Neural cell (in vitro differentiated cells): ENCODE measurements at regions not wholly inside any gene's neighbourhood (a gene's known extent, or its start where the extent isn't known, plus 50 kb on each side); places are given as distances from the start of the nearest gene placed in this dataset.

Experiments
- H2AFZ ChIP-seq: fragments of 200-600, 300-800 bp; sonication (generic), shearing (Covaris generic); 2 replicates; pipeline ENCODE4 v1.6.0; 2014; ENCODE audit warnings: low read depth, mild to moderate bottlenecking, antibody characterized with exemption, low read length, moderate library complexity
- H3F3A ChIP-seq: fragments of 200-600 bp; shearing (Covaris generic); 2 replicates; pipeline ENCODE4 v1.6.1; 2016; ENCODE audit warnings: mild to moderate bottlenecking, moderate library complexity, mixed read lengths, antibody characterized with exemption, low read length; ENCODE audit not compliant: insufficient read depth, poor library complexity, severe bottlenecking
- H3K27ac ChIP-seq: fragments of 200-600, 300-800 bp; sonication (generic), shearing (Covaris generic); 2 replicates; pipeline ENCODE4 v1.5.1; 2014; ENCODE audit warnings: mild to moderate bottlenecking, low read length, moderate library complexity
- H3K27me3 ChIP-seq: fragments of 300-800, 200-600 bp; sonication (generic), shearing (Covaris generic); 2 replicates; pipeline ENCODE4 v1.6.0; 2014; ENCODE audit warnings: mild to moderate bottlenecking, low read depth, low read length, moderate library complexity; ENCODE audit not compliant: insufficient read depth
- H3K36me3 ChIP-seq: fragments of 300-800, 200-600 bp; sonication (generic), shearing (Covaris generic); 2 replicates; pipeline ENCODE4 v1.5.1; 2014; ENCODE audit warnings: mild to moderate bottlenecking, antibody characterized with exemption, low read length, moderate library complexity; ENCODE audit not compliant: insufficient read depth
- H3K4me2 ChIP-seq: fragments of 300-800, 200-600 bp; sonication (generic), shearing (Covaris generic); 2 replicates; pipeline ENCODE4 v1.6.0; 2014; ENCODE audit warnings: mild to moderate bottlenecking, low read length
- H3K4me3 ChIP-seq: fragments of 300-800, 200-600 bp; sonication (generic), shearing (Covaris generic); 2 replicates; pipeline ENCODE4 v1.5.1; 2014; ENCODE audit warnings: mild to moderate bottlenecking, low read length, moderate library complexity
- H3K79me2 ChIP-seq: fragments of 200-600 bp; shearing (Covaris generic); replicated peaks from 2 replicates; pipeline ENCODE4 v1.6.0; 2014; ENCODE audit warnings: mild to moderate bottlenecking, low read length, moderate library complexity; ENCODE audit not compliant: insufficient read depth
- H3K9ac ChIP-seq: fragments of 300-800, 200-600 bp; sonication (generic), shearing (Covaris generic); 2 replicates; pipeline ENCODE4 v1.6.1; 2016; ENCODE audit warnings: mild to moderate bottlenecking, low read length, mixed read lengths
- H3K9me2 ChIP-seq: fragments of 200-600 bp; shearing (Covaris generic); 2 replicates; pipeline ENCODE4 v1.6.1; 2016; ENCODE audit warnings: mild to moderate bottlenecking, low read length, mixed read lengths; ENCODE audit not compliant: insufficient read depth
- H3K9me3 ChIP-seq: fragments of 200-600, 300-800 bp; sonication (generic), shearing (Covaris generic); 2 replicates; pipeline ENCODE4 v1.6.1; 2016; ENCODE audit warnings: mild to moderate bottlenecking, mixed run types, low read length, moderate library complexity, mixed read lengths
- H4K20me1 ChIP-seq: fragments of 200-600 bp; shearing (Covaris generic); 2 replicates; pipeline ENCODE4 v1.6.1; 2016; ENCODE audit warnings: mild to moderate bottlenecking, mixed run types; ENCODE audit not compliant: insufficient read depth
- CTCF ChIP-seq: fragments of 450-650 bp; IDR thresholded peaks from 2 replicates; pipeline ENCODE4 v1.5.1; 2014; ENCODE audit warnings: antibody characterized with exemption, mild to moderate bottlenecking, moderate library complexity; ENCODE audit not compliant: poor library complexity, severe bottlenecking
- EP300 ChIP-seq: fragments of 450-650 bp; conservative IDR thresholded peaks from 2 replicates; pipeline ENCODE4 v1.6.1; 2014; ENCODE audit warnings: antibody characterized with exemption, mild to moderate bottlenecking, moderate library complexity; ENCODE audit not compliant: poor library complexity, severe bottlenecking
- EZH2 ChIP-seq: fragments of 200-600, 300-800 bp; shearing (Covaris generic), sonication (generic); IDR thresholded peaks from 2 replicates; pipeline ENCODE4 v1.6.1; 2014; ENCODE audit warnings: antibody characterized with exemption, low read length, borderline replicate concordance, mild to moderate bottlenecking; ENCODE audit not compliant: insufficient read depth, poor library complexity, severe bottlenecking
- MXI1 ChIP-seq: fragments of 450-650 bp; conservative IDR thresholded peaks from 2 replicates; pipeline ENCODE4 v1.6.1; 2014; ENCODE audit warnings: antibody characterized with exemption, mild to moderate bottlenecking; ENCODE audit not compliant: poor library complexity, severe bottlenecking
- POLR2AphosphoS5 ChIP-seq: IDR thresholded peaks from 2 replicates; pipeline ENCODE4 v1.6.1; 2012
- RAD21 ChIP-seq: fragments of 450-650 bp; conservative IDR thresholded peaks from 2 replicates; pipeline ENCODE4 v1.6.1; 2014; ENCODE audit warnings: antibody characterized with exemption, mild to moderate bottlenecking, moderate library complexity
- SMC3 ChIP-seq: fragments of 450-650 bp; conservative IDR thresholded peaks from 2 replicates; pipeline ENCODE4 v1.6.1; 2014; ENCODE audit warnings: antibody characterized with exemption, mild to moderate bottlenecking, moderate library complexity; ENCODE audit not compliant: poor library complexity
- TF ChIP-seq, protein P1 (sequence below): IDR thresholded peaks from 2 replicates; pipeline ENCODE4 v1.6.1; 2012; ENCODE audit warnings: borderline replicate concordance

- H2AFZ ChIP-seq, result no peak overlapping the region
- no peak overlapping the region for H3K27ac ChIP-seq
- TF ChIP-seq, protein P1, sequence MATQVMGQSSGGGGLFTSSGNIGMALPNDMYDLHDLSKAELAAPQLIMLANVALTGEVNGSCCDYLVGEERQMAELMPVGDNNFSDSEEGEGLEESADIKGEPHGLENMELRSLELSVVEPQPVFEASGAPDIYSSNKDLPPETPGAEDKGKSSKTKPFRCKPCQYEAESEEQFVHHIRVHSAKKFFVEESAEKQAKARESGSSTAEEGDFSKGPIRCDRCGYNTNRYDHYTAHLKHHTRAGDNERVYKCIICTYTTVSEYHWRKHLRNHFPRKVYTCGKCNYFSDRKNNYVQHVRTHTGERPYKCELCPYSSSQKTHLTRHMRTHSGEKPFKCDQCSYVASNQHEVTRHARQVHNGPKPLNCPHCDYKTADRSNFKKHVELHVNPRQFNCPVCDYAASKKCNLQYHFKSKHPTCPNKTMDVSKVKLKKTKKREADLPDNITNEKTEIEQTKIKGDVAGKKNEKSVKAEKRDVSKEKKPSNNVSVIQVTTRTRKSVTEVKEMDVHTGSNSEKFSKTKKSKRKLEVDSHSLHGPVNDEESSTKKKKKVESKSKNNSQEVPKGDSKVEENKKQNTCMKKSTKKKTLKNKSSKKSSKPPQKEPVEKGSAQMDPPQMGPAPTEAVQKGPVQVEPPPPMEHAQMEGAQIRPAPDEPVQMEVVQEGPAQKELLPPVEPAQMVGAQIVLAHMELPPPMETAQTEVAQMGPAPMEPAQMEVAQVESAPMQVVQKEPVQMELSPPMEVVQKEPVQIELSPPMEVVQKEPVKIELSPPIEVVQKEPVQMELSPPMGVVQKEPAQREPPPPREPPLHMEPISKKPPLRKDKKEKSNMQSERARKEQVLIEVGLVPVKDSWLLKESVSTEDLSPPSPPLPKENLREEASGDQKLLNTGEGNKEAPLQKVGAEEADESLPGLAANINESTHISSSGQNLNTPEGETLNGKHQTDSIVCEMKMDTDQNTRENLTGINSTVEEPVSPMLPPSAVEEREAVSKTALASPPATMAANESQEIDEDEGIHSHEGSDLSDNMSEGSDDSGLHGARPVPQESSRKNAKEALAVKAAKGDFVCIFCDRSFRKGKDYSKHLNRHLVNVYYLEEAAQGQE, result no peak
- TF ChIP-seq POLR2AphosphoS5 (no peak), EP300 (no peak), MXI1 (no peak), SMC3 (no peak), RAD21 (no peak), CTCF (no peak), EZH2 (no peak)
- no peak overlapping the region for H3K9ac ChIP-seq
- no peaks in the 10 kb centered on the region for H3K27me3 ChIP-seq
- no peaks in the 10 kb centered on the region for H3K9me2 ChIP-seq
- H3F3A ChIP-seq, result no peaks in the 10 kb centered on the region
- H3K36me3 ChIP-seq, result no peaks in the 10 kb centered on the region
- H3K4me2 ChIP-seq, result no peak overlapping the region
- H3K4me3 ChIP-seq, result no peak overlapping the region
- H3K79me2 ChIP-seq, result no peaks in the 10 kb centered on the region
- H4K20me1 ChIP-seq, result no peaks in the 10 kb centered on the region
- no peaks in the 10 kb centered on the region for H3K9me3 ChIP-seq
Observed at GRCh38 chr20:39390186-39390585, 428.0 kb downstream of the DHX35 start.

DNA sequence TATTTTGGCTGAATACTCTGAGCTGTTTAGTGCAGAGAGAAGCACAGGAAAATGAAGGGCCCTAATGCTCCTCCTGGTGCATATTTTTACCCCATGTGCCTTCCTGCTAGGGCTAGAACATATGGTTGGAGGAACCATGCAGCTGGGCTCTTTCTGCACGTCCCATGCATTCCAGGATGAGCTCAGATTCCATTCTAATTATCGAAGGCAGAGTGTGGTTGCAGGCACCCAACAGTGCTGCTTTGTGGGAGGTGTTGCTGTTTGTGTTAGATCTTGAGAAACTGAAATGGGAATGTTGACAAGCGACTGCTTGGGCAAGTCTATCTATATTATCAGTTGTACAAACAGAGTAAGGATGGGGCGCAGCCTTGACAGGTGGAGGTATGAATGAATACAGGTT, 419.5 kb downstream of the DHX35 start:
- Histone ChIP-seq H3K79me2 (no peaks in the 10 kb centered on the region), H3K9me2 (no peaks in the 10 kb centered on the region), H3F3A (no peaks in the 10 kb centered on the region), H3K36me3 (no peaks in the 10 kb centered on the region), H3K27ac (no peak overlapping the region), H3K9ac (no peak overlapping the region), H3K9me3 (no peaks in the 10 kb centered on the region), H3K4me2 (no peak overlapping the region), H4K20me1 (no peaks in the 10 kb centered on the region), H3K27me3 (no peaks in the 10 kb centered on the region), H3K4me3 (no peak overlapping the region), H2AFZ (no peak overlapping the region)
- TF ChIP-seq RAD21 (no peak), EZH2 (no peak), SMC3 (no peak), EP300 (no peak), MXI1 (no peak)
- TF ChIP-seq, protein P1, result no peak
